Psoas muscle (tissue), 7 donors: ENCODE measurements at regions not wholly inside any gene's neighbourhood (a gene's known extent, or its start where the extent isn't known, plus 50 kb on each side); places are given as distances from the start of the nearest gene placed in this dataset.

Source experiments
- ATAC-seq, 4 donors: fragments of 200-7000 bp; cut with Tn5 transposase; one replicate each; pipeline ENCODE4 v1.9.1; 2020; ENCODE audit warnings: moderate library complexity in 3 of 4, mild to moderate bottlenecking in 2 of 4
- DNase-seq, 2 donors: peaks; one replicate each; pipeline ENCODE4 v3.0.0-alpha.2; 2020
- H3K27ac ChIP-seq: fragments of 200-600 bp; one replicate; pipeline ENCODE4 v1.8.0; 2022
- H3K27me3 ChIP-seq, 3 donors: fragments of 200-600 bp in 1 of 3; one replicate each; pipeline versions ENCODE4 v1.6.1 to v1.8.0; 2013 to 2022; ENCODE audit warnings: low read length in 2 of 3, mild to moderate bottlenecking in 2 of 3, moderate library complexity in 1 of 3; ENCODE audit not compliant: insufficient read depth in 3 of 3
- H3K36me3 ChIP-seq, 2 donors: fragments of 200-600 bp in 1 of 2; one replicate each; pipeline versions ENCODE4 v1.6.1 to v1.8.0; 2013 to 2022; ENCODE audit warnings: low read depth in 1 of 2, mild to moderate bottlenecking in 1 of 2, moderate library complexity in 1 of 2; ENCODE audit not compliant: insufficient read depth in 1 of 2
- H3K4me1 ChIP-seq: fragments of 200-600 bp; one replicate; pipeline ENCODE4 v1.8.0; 2022
- H3K4me3 ChIP-seq: fragments of 200-600 bp; one replicate; pipeline ENCODE4 v1.8.0; 2022; ENCODE audit warnings: mild to moderate bottlenecking
- H3K9me3 ChIP-seq: fragments of 200-600 bp; one replicate; pipeline ENCODE4 v1.8.0; 2022
- CTCF ChIP-seq: fragments of 200-600 bp; IDR thresholded peaks from one replicate; pipeline ENCODE4 v1.8.0; 2022; ENCODE audit warnings: antibody characterized with exemption
- WGBS, 3 donors: extraction: QIAGEN DNeasy Blood & Tissue Kit; methylation state at CpG; one replicate each; pipeline versions ENCODE4 v1.1.6 to v1.1.7; 2013; 5-methylcytosine and 5-hydroxymethylcytosine counted together
- intact Hi-C, 2 donors: fragments of 100-400 bp; cut with DNase I; formaldehyde crosslinking; loops; one replicate each; pipeline versions ENCODE4 v1.11.0 to v1.14.2; 2022
- donor health status: healthy with polysubstance abuse.
- donor health status: DM: no; HTN: no; CAD: no; lungs with moderate emphysema.
- donor health status: Bipolar disorder and iron deficiency.
- donor health status: healthy.
- donor health status: DM: yes; HTN: yes; CAD: no.
- donor health status: DM: no; HTN: no; CAD: no.
- donor health status: DM: yes; HTN: yes; CAD: no.

GRCh38 chr17:77371888-77372443, 231.2 kb downstream of the SEC14L1 start:
- Histone ChIP-seq H3K9me3 (no peaks in the 10 kb centered on the region), H3K36me3 (no peaks in the 10 kb centered on the region), H3K4me1 (peaks cover 49% of the 10 kb centered on the region), H3K27ac (peak overlapping the region; percentile 83), H3K4me3 (peak overlapping the region; percentile 79), H3K27me3 (no peaks in the 10 kb centered on the region)
- WGBS, 3 donors: 64 to 80% (median 68%) methylated on average over 16 of the region's 16 CpGs
- intact Hi-C loops: loop anchor here in 1 of 2 donors (5.0 kb wide), 1 partner anchor 40 kb away; no protein-coding TSS in a partner anchor
- peak in 1 of 2 donors; percentile 48 for DNase-seq
- no peak for TF ChIP-seq CTCF
- no peak for ATAC-seq

GRCh38 chr17:77372444-77373298, 231.9 kb downstream of the SEC14L1 start:
- H3K9me3 ChIP-seq: no peaks in the 10 kb centered on the region
- H3K36me3 ChIP-seq: no peaks in the 10 kb centered on the region
- no peak for TF ChIP-seq CTCF
- H3K27me3 ChIP-seq: no peaks in the 10 kb centered on the region
- peak overlapping the region; percentile 79 for H3K4me3 ChIP-seq
- H3K4me1 ChIP-seq: peaks cover 51% of the 10 kb centered on the region
- intact Hi-C loops: loop anchor here in 1 of 2 donors (5.0 kb wide), 1 partner anchor 40 kb away; no protein-coding TSS in a partner anchor
- peak overlapping the region; percentile 83 for H3K27ac ChIP-seq
- 2 to 9% (median 4%) methylated on average over 36 to 64 of the region's 64 CpGs for WGBS, 3 donors
- DNase-seq (peak; percentile 83 to 90), ATAC-seq (peak; percentile 44 to 53 (median 48))

- WGBS, 3 donors: 0% methylated on average over 53 to 90 of the region's 90 CpGs
- intact Hi-C loops: loop anchor here in 1 of 2 donors (5.0 kb wide), 1 partner anchor 41 kb away; no protein-coding TSS in a partner anchor
- no peaks in the 10 kb centered on the region for H3K27me3 ChIP-seq
- H3K36me3 ChIP-seq: no peaks in the 10 kb centered on the region
- DNase-seq (peak; percentile 56 to 78), ATAC-seq (peak; percentile 12 to 31 (median 26))
- TF ChIP-seq CTCF: no peak
- peak overlapping the region; percentile 79 for H3K4me3 ChIP-seq
- H3K4me1 ChIP-seq: peaks cover 51% of the 10 kb centered on the region
- no peaks in the 10 kb centered on the region for H3K9me3 ChIP-seq
- peak overlapping the region; percentile 83 for H3K27ac ChIP-seq
These were observed 232.8 kb downstream of the SEC14L1 start for GRCh38 chr17:77373299-77374169.

DNA sequence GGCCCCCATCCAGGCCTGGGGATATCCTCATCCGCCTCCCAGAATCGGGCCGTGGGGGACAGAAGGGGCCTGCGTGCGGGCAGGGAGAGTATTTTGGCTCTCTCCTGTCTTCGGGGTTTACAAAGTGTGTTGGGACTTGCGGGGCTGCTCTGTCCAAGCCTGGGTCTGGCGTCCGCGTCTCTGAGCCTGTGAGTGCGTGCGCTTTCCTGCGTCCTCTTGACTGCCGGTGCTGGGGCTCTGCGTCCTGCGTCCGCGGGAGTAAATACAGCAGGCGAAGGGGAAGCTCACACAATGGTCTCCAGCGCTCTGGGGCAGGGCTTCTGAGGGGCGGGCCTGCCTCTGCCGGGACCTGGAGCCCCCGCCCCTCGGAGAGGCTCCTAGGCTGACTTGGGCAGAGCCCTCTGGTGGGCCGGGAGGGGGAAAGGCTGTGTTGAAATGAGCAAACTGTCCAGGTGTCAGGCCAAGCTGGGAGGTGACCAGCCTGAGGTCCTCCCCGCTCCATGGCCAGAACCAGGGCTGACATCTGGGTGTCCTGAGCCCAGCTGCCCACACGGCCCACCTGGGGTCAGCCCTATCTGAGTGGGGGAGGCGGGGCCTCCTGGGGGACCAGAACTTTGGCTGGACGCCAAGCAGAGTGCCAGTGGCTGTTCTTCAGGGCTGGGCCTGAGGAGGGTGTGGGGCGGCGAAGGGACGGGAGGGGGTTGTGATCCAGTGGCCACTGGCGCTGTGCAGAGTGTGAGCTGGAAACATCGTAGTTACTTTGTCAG, 233.6 kb downstream of the SEC14L1 start:
- Histone ChIP-seq H3K9me3 (no peaks in the 10 kb centered on the region), H3K4me1 (peaks cover 56% of the 10 kb centered on the region), H3K4me3 (peak overlapping the region; percentile 79), H3K27me3 (no peaks in the 10 kb centered on the region), H3K27ac (peak overlapping the region; percentile 83), H3K36me3 (no peaks in the 10 kb centered on the region)
- intact Hi-C loops: loop anchor here in 1 of 2 donors (5.0 kb wide), 1 partner anchor 42 kb away; no protein-coding TSS in a partner anchor
- WGBS, 3 donors: 4 to 12% (median 9%) methylated on average over 28 to 34 of the region's 34 CpGs
- TF ChIP-seq CTCF: peak; percentile 13
- ATAC-seq (peak; percentile 52 to 66 (median 58)), DNase-seq (peak; percentile 79 to 90)
